ENCODE measurements at regions not wholly inside any gene's neighbourhood (a gene's known extent, or its start where the extent isn't known, plus 50 kb on each side); places are given as distances from the start of the nearest gene placed in this dataset.

DNA sequence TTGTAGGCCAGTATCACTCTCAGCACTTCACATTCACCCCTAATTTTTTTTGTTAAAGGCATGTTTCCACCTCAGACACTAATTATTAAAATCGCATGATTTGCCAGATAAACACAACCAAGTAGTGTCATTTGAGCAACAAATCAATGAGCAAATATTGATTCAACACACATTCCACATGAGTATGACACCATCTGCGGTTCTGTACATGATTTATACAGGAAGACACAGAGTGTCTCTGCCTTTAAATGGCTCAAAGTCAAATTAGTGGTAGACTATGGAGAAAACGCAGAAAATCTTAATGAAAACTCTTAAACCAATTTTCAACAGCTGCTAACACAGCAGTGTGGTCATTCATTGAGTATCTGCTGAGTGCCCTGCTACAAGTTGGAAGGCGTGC is 300.2 kb downstream of the SOX4 start:
- DNase-seq = no peak

GRCh38 chr6:21895555-21895954 is 302.0 kb downstream of the SOX4 start:
- DNase-seq = no peak

GRCh38 chr6:21898107-21898796 is 304.7 kb downstream of the SOX4 start:
- no peak for DNase-seq

- DNase-seq = no peak
Observed at GRCh38 chr6:21899708-21900107, 306.2 kb downstream of the SOX4 start.

GRCh38 chr6:21900730-21901129 is 307.2 kb downstream of the SOX4 start:
- DNase-seq = no peak

GRCh38 chr6:21902628-21903169 is 309.1 kb downstream of the SOX4 start:
- no peak for DNase-seq

DNA sequence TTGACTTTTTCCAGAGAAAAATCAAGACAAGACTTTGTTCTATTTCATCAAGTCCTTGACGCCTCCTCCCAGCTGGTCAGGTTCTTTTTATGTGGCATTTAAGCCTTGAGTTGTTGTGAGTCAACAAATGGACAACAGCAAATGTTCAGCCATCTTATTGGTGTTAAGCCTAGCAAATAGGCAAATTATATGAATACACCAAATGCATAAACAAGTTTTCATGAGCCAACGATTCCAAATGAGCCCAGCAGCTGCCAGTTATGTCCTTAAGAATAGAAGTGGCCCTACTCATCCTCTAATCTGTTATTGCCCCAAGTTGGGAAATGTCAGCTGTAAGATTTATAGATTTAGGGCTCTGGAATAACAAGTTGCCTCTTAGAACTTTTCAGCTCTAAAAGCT is 312.0 kb downstream of the SOX4 start:
- DNase-seq = no peak

DNA sequence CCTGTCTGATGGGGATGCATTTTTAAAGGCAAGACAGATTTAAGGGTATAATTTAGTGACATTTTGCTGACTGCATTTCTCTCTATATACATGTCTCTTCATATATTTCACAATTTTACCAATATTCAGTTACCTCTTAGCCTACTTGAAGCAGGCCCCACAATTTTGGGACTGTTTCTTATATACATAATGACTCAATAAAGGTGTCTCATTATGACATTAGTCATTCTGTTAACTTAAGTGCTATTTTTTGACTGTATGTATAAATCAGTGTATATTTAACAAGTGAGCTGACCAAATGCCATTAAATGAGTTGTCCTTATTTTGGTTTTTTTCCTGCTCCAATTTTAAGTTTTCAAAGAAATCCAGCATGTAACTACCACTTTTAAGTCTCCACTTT is 313.3 kb downstream of the SOX4 start:
- no peak for DNase-seq

GRCh38 chr6:21907291-21907690 is 313.7 kb downstream of the SOX4 start:
- no peak for DNase-seq

- DNase-seq = no peak
Observed at GRCh38 chr6:21908161-21908848, 314.8 kb downstream of the SOX4 start.

GRCh38 chr6:21909321-21909720 is 315.8 kb downstream of the SOX4 start:
- DNase-seq = no peak

GRCh38 chr6:21911208-21911607 is 317.7 kb downstream of the SOX4 start:
- no peak for DNase-seq

DNA sequence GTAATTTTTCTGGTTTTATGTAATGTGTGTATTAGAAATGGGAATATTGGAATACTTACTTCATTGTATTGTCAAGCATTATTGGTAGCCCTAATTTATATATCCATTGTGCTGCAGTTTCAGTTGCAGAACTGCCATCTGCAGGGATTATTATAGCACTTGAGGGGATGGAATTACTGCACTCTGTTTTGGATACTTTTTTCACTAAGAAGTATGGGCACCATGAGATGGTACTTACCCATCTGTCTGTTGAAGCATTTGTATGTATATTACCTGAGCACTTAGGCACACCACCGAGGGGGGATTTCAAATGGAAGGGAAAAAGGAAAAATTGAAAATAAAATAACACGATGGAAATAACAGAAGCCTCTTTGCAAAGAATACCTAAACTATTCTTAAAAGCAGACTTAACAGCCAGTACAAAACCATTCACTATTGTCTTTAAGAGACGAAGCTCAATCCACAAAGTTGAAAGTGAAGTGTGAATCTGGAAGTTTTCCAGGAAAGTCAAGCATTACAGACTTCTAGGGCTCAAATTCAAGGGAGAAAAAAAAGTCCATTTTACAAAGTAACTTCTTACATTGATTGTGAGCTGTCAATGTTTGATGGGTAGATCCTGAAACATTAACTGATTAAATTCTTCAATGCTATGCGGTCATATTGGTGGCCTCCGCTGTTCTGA is 318.7 kb downstream of the SOX4 start:
- DNase-seq = no peak

- no peak for DNase-seq
Observed at GRCh38 chr6:21914121-21914973, 320.8 kb downstream of the SOX4 start.

GRCh38 chr6:21915707-21916260 is 322.2 kb downstream of the SOX4 start:
- DNase-seq = peak; percentile 74

GRCh38 chr6:21918041-21918440 is 324.5 kb downstream of the SOX4 start:
- DNase-seq = no peak

DNA sequence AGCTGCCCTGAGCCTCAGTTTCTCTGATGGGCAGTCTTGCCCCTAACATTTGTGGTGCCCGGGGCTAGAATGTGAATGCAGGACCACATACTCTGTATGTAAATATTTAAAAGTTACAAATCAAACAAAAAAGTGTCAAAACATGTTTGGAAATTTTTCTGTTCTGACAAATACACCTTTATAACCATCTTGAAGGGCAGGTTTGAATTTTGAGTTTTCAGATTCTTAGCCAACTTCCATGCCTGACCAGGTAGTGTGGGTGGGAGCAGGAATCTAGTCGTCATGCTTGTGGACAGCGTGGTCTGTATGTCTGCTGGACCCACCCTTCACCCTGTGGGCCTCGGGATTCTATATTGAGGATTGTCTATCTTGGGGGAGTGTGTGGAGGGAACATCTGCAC is 325.1 kb downstream of the SOX4 start:
- DNase-seq = no peak

DNA sequence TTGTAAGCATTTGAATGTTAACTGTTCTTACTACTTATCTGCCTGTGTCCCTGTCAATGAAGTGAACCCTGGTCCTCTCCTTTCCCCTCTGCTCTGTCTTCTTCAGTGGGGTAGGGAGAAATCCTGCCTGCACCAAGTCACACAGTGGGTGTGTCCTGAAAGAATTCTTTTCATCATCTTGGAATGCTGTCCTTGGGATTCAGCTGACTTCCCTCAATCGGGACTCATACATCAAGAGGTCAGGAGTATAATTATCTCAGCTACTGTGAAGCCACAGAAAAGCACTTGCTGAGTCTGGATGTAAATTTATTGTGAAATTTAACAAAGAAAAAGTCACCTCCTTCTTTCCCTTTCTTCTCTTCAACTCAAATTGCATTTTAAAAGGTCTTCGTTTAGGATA is 328.5 kb downstream of the SOX4 start:
- no peak for DNase-seq

DNA sequence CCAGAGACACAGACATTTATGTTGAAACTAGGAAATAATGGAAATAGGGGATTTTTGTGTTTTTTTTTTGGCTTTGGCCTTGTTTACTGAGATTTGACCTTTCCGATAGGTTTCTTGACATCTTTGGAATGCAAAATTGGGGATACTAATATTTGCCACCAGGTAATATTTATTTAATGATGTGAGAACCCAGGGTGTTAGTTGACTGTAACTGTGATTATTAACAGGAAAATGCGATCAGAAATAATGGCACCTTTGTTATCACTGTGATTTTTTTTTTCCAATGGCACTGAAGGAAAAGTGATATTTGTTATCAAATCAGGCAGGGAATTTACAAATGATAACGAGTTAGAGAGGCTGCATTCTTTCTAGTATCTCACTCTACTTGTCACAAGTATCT is 330.5 kb downstream of the SOX4 start:
- DNase-seq = no peak

DNA sequence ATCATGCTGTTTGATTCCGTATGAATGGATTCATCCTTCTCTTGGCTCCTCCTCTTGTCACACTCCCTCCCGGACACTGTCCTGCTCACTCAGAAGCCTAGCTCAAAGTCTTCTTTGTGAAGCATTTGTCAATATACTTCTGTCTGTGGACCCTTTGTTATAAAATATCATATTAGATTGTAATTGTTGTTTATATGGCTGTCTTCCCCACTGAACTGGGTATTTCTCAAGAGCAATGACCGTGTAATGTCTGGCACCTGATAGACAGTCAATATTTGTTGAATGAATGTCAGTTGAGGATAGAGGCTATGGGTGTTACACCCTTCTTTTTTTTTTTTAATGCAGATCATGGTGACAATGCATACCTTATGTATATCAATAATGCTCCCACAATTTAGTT is 335.3 kb downstream of the SOX4 start:
- DNase-seq = no peak

DNA sequence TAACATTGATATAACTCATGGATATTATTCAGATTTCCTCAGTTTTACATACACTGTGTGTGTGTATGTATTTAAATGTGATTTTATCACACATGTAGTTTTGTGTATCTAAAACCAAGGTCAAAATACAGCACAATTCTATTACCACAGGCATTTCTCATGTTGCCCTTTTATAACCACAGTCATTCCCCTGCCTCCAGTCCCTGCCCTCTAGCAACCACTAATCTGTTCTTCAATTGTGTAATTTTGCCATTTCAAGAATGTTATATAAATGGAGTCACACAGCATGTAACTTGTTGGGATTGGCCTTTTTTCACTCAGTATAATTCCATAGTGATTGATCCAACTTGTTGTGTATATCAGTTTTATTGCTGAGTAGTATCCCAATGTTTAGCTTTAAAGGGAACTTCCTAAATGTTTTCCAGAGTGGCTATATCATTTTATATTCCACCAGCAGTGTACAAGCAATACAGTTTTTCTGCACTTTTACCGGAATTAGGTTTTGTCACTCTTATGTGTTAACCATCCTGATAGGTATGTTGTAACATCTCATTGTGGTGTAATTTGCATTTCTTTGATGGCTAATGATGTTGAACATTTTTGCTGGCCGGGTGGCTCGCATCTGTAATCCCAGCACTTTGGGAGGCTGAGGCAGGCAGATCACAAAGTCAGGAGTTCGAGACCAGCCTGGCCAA is 338.2 kb downstream of the SOX4 start:
- DNase-seq = no peak

DNA sequence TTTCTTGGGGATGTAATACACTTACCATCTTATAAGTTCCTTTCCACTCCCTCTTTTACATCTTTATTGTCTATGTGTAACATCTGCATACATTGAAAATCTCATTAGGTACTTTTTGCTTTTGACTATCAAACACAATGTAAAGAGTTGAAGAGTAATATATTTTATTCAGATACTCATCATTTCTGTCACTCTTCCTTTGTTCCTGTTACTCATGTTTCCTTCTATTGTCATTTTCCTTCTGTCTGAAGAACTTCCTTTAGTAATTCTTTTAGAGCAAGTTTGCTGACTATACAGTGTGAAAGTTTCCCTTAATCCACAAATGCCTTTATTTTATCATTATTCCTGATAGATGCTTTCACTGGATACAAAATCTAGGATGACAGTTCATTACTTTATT is 339.8 kb downstream of the SOX4 start:
- no peak for DNase-seq

Data from NCI-H446 treated with DMSO at 0.1 percent for 48 hours (cell line).